ENCODE measurements at regions not wholly inside any gene's neighbourhood (a gene's known extent, or its start where the extent isn't known, plus 50 kb on each side); places are given as distances from the start of the nearest gene placed in this dataset.

DNA sequence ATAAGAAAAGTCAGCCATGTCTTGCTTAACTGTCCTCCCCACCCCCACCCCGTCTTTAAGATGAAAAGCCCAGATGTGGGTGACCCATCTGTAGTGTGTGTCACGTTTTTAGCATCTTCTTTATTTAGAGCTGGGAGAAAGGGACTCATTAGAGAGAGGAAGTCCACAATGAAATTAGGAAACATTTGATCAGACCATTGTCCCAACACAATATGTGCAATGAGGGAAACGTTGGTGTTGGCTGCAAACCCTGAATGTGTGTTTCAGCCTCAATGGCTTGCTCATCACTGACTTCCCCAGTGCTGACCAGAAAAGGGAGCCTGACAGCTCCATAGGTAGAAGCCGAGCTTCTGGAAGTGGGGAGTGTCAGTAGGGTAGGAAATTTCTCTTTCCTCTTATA lies 475.7 kb downstream of the CD83 start:
- WGBS (ENCODE audit: low lambda C conversion rate) = 6% methylated on average over 4 of the region's 4 CpGs
- Histone ChIP-seq H3K36me3 (replicated peaks in 1 of 2; ENCODE audit: control insufficient read depth in 1 of 2, insufficient read depth in 2 of 2, low read length in 2 of 2) (no peaks in the 10 kb centered on the region), H3K4me2 (ENCODE audit: low read depth, low read length) (no peak overlapping the region), H4K20me1 (ENCODE audit: insufficient read depth, low read length) (no peaks in the 10 kb centered on the region), H3K27ac (ENCODE audit: extremely low read length, insufficient read depth, low read length) (no peak overlapping the region), H3K4me1 (ENCODE audit: insufficient read depth, low read length) (no peaks in the 10 kb centered on the region), H3K27me3 (ENCODE audit: control insufficient read depth in 1 of 2, insufficient read depth in 2 of 2, low read length in 2 of 2) (no peaks in the 10 kb centered on the region), H3K9ac (ENCODE audit: insufficient read depth, low read depth, low read length) (no peak overlapping the region), H3K79me2 (ENCODE audit: insufficient read depth, low read length) (no peaks in the 10 kb centered on the region), H3K9me3 (ENCODE audit: low read length) (no peaks in the 10 kb centered on the region), H2AFZ (ENCODE audit: low read length) (no peak overlapping the region), H3K4me3 (replicated peaks in 1 of 3; ENCODE audit: insufficient read depth in 1 of 3, low read depth in 2 of 3, low read length in 3 of 3) (no peak overlapping the region)
- intact Hi-C loops (cut with micrococcal nuclease; ENCODE audit: unreplicated experiment) (no loop called here), in situ Hi-C loops (cut with HindIII; ENCODE audit: extremely low pct_ligation_motif_present, low pct_unique_long_range_greater_than_20kb) (no loop called here)
- TF ChIP-seq CC2D1A (CRISPR knock-in tag; IDR thresholded peaks at IDR 0.05) (no peak), PAWR (CRISPR knock-in tag; IDR thresholded peaks at IDR 0.05; ENCODE audit: borderline replicate concordance) (no peak), HDAC1 (CRISPR knock-in tag; IDR thresholded peaks at IDR 0.05) (no peak), YY1 (IDR thresholded peaks at IDR 0.05; ENCODE audit: insufficient read depth, insufficient replicate concordance, low read depth, low read length) (no peak), ZNF530 (CRISPR knock-in tag; IDR thresholded peaks at IDR 0.05; ENCODE audit: low read depth) (no peak), FOXM1 (CRISPR knock-in tag; IDR thresholded peaks at IDR 0.05) (no peak), CHD2 (IDR thresholded peaks at IDR 0.05; ENCODE audit: low read depth, low read length) (no peak), HMGA1 (CRISPR knock-in tag; conservative IDR thresholded peaks at IDR 0.05) (no peak), DNMT1 (CRISPR knock-in tag; IDR thresholded peaks at IDR 0.05) (no peak), PAF1 (CRISPR knock-in tag; IDR thresholded peaks at IDR 0.05) (no peak), BRCA1 (CRISPR knock-in tag; IDR thresholded peaks at IDR 0.05) (no peak), TMF1 (CRISPR knock-in tag; IDR thresholded peaks at IDR 0.05; ENCODE audit: low read depth) (no peak), ZNF598 (CRISPR knock-in tag; IDR thresholded peaks at IDR 0.05; ENCODE audit: borderline replicate concordance) (no peak)
- TF ChIP-seq, protein P1, sequence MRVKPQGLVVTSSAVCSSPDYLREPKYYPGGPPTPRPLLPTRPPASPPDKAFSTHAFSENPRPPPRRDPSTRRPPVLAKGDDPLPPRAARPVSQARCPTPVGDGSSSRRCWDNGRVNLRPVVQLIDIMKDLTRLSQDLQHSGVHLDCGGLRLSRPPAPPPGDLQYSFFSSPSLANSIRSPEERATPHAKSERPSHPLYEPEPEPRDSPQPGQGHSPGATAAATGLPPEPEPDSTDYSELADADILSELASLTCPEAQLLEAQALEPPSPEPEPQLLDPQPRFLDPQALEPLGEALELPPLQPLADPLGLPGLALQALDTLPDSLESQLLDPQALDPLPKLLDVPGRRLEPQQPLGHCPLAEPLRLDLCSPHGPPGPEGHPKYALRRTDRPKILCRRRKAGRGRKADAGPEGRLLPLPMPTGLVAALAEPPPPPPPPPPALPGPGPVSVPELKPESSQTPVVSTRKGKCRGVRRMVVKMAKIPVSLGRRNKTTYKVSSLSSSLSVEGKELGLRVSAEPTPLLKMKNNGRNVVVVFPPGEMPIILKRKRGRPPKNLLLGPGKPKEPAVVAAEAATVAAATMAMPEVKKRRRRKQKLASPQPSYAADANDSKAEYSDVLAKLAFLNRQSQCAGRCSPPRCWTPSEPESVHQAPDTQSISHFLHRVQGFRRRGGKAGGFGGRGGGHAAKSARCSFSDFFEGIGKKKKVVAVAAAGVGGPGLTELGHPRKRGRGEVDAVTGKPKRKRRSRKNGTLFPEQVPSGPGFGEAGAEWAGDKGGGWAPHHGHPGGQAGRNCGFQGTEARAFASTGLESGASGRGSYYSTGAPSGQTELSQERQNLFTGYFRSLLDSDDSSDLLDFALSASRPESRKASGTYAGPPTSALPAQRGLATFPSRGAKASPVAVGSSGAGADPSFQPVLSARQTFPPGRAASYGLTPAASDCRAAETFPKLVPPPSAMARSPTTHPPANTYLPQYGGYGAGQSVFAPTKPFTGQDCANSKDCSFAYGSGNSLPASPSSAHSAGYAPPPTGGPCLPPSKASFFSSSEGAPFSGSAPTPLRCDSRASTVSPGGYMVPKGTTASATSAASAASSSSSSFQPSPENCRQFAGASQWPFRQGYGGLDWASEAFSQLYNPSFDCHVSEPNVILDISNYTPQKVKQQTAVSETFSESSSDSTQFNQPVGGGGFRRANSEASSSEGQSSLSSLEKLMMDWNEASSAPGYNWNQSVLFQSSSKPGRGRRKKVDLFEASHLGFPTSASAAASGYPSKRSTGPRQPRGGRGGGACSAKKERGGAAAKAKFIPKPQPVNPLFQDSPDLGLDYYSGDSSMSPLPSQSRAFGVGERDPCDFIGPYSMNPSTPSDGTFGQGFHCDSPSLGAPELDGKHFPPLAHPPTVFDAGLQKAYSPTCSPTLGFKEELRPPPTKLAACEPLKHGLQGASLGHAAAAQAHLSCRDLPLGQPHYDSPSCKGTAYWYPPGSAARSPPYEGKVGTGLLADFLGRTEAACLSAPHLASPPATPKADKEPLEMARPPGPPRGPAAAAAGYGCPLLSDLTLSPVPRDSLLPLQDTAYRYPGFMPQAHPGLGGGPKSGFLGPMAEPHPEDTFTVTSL (CRISPR knock-in tag; IDR thresholded peaks at IDR 0.05; ENCODE audit: borderline replicate concordance) = no peak
- TF ChIP-seq, protein P2, sequence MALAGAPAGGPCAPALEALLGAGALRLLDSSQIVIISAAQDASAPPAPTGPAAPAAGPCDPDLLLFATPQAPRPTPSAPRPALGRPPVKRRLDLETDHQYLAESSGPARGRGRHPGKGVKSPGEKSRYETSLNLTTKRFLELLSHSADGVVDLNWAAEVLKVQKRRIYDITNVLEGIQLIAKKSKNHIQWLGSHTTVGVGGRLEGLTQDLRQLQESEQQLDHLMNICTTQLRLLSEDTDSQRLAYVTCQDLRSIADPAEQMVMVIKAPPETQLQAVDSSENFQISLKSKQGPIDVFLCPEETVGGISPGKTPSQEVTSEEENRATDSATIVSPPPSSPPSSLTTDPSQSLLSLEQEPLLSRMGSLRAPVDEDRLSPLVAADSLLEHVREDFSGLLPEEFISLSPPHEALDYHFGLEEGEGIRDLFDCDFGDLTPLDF (CRISPR knock-in tag; IDR thresholded peaks at IDR 0.05) = no peak
- TF ChIP-seq, protein P3, sequence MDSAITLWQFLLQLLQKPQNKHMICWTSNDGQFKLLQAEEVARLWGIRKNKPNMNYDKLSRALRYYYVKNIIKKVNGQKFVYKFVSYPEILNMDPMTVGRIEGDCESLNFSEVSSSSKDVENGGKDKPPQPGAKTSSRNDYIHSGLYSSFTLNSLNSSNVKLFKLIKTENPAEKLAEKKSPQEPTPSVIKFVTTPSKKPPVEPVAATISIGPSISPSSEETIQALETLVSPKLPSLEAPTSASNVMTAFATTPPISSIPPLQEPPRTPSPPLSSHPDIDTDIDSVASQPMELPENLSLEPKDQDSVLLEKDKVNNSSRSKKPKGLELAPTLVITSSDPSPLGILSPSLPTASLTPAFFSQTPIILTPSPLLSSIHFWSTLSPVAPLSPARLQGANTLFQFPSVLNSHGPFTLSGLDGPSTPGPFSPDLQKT (CRISPR knock-in tag; IDR thresholded peaks at IDR 0.05; ENCODE audit: borderline replicate concordance) = no peak
- no peak for ATAC-seq
- BruUV-seq (replicated peaks) = no TSS peak
- CTCF ChIA-PET (ENCODE audit: low intra/inter-chr PET ratio, low total read pairs) = no interaction called here
- FAIRE-seq = no peak
- DNase-seq (ENCODE audit: low spot score) = no peak
- POLR2A ChIA-PET = no interaction called here

Data from HepG2 (cell line).